GM12874 (cell line): ENCODE measurements at regions not wholly inside any gene's neighbourhood (a gene's known extent, or its start where the extent isn't known, plus 50 kb on each side); places are given as distances from the start of the nearest gene placed in this dataset.

Source experiments
- CTCF ChIP-seq: IDR thresholded peaks from 2 replicates; pipeline ENCODE4 v1.5.1; 2011; ENCODE audit warnings: low read depth, mild to moderate bottlenecking, control low read depth, low read length, moderate library complexity; ENCODE audit not compliant: insufficient read depth

DNA sequence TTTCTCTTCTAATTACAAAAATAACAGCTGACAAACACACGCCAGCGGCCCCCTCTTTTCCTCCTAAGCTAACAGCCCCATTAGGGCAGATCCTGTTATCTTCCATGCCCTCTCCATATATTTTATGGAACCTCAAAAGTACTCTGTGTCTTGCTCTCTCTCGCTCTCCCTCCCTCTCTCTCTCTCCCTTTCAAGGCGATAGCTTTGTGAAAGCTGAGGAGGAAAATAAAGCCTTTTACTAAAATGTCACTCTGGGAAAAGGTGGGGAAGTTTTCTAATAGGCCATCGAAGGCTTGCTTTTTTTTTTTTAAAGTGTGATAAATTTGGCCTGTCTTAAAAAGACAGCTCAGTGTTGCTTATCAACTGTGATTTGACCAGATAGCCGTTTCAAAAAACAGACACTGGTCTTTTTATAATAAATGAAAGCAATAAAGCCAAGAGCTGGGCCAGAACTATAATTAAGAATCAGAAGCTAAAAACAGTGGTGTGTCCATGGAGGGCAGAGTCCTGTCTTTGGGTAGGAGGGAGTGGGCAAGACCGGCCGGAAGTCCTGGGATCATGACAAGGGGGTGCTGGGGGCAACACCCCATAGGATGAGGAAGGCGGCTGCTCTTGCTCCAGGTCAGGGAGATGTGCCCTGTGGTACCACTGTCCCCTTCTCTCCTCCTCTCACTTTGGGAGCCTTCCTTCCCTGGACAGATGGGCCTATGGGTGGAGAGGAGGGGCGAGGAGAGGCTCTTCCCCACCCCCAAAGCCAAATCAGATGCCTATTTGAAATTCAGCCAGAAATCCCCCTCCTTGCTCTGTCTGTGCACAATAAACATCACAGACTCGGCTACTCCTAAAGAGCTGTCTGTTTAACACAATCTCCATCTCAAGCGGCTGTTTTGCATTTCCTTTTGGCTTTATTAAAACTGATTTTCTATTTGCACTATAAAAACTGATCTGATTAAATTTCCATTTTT lies 267.2 kb downstream of the BUD13 start:
- no peak for TF ChIP-seq CTCF

GRCh38 chr11:116504541-116505297 lies 268.1 kb downstream of the BUD13 start:
- TF ChIP-seq CTCF: no peak

DNA sequence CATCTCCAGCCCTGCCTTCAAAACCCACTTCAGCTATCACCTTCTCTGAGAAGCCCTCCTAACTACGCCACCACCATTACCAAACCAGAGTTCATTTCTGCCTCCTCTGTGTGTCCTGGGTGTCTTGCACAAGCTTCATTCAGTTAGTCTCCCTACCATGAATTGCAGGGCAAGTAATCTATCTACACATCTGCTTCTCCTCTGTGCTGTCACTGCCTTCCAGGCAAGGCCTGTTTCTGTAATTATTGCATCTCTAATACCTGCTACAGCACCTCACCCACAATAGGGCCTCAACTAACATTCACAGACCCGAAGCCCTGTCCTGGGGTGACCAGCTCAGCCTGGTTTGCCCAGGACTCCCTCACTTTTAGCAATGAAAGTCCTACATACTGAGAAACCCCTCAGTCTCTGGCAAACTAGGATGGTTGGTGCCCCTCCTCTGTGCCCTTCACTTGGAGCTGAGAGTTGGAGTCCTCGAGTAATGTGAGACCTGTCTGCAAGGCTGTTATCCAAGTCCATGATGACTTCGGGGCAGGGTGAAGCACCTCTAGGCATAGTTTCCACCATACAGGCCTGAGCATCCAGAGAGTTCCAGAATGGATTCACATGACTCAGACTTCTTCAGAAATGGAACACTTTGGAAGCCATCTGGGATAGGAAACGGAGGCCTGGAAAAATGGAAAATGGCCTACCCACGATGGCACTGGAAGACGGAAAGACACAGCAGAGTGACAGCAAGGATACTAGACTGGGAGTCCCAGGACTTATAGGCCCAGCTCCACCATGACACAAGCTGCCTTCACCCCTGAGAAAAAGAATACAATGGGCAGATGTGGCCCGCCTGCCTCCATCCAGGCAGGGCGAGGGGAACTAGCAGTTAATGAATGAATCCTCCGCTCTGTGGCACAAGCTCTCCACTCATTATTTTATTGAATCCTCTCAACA lies 269.3 kb downstream of the BUD13 start:
- no peak for TF ChIP-seq CTCF

GRCh38 chr11:116502641-116503061 lies 270.1 kb downstream of the BUD13 start:
- TF ChIP-seq CTCF: no peak

GRCh38 chr11:116501728-116502127 lies 271.1 kb downstream of the BUD13 start:
- TF ChIP-seq CTCF: no peak

DNA sequence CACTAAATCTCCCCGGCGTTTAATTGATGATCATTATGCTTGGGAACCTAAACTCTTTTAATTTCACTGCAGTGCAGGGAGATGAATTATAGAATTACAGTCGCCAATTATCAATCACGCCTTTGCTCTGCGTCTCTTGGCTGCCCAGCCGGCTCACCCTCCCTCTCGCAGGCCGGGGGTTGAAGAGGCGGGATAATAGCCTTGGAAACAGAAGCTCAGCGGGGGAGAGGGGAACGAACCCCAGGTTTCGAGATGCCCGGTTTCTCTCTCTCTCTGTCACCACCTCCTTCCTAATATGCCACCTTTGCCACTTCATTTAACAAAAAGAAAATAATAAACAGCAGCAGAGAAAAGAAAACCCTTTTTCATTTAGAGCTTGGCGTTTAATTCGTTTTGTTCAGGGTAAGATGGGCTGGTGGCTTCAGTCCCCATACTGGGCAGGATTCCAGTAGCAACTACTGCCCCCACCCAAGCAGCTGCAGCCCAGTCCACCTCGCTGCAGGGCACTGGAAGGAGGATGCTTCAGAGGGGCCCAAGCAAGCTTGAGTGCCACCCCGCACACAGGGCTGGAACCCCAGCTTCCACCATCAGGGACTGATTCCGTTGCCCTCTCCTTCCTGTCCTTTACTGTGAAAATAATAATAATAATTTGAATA lies 271.7 kb downstream of the BUD13 start:
- TF ChIP-seq CTCF: no peak
